ENCODE measurements at regions not wholly inside any gene's neighbourhood (a gene's known extent, or its start where the extent isn't known, plus 50 kb on each side); places are given as distances from the start of the nearest gene placed in this dataset.

DNA sequence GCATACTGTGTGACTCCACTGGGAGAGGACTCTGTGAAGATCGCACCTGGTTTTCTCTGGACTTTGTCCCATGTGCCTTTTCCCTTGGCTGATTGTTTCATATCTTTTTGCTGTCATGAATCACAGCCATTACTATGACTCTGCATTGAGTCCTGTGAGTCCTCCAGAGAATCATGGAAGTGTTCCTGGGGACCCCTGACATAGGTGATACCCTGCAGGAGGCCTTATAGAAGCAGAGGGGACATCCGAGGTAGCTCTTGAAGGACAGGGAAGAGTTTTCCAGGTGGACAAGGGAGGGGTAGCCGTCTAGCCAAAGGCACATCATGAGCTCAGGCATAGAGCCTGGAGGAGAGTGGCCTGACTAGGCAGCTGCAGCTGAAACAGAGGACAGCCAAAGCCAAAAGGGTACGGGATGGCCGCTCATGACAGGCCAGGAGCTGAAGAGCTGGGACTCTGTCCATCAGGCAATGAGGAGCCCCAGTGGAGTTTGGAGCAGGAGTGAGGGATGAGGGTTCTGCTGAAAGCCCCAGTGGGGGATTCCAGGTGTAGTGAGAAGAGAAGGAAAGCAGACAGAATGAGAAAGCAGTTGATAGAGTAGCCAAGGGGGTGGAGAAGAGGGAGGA is 86.6 kb upstream of the TOX2 start:
- DNase-seq (ENCODE audit: low spot score) = no peak
- CTCF ChIA-PET (ENCODE audit: low intra/inter-chr PET ratio, low total read pairs) = no interaction called here
- TF ChIP-seq ZNF557 (CRISPR knock-in tag; IDR thresholded peaks at IDR 0.05) = no peak
- TF ChIP-seq KAT8 (CRISPR knock-in tag; IDR thresholded peaks at IDR 0.05) = no peak
- TF ChIP-seq ZNF724P (CRISPR knock-in tag; IDR thresholded peaks at IDR 0.05; ENCODE audit: borderline replicate concordance) = no peak
- no peak for TF ChIP-seq ZNF3 (CRISPR knock-in tag; IDR thresholded peaks at IDR 0.05)
- TF ChIP-seq ZNF251 (CRISPR knock-in tag; IDR thresholded peaks at IDR 0.05) = no peak
- no peak for TF ChIP-seq ZKSCAN8 (CRISPR knock-in tag; IDR thresholded peaks at IDR 0.05; ENCODE audit: borderline replicate concordance)
- no peak for TF ChIP-seq ELK4 (CRISPR knock-in tag; IDR thresholded peaks at IDR 0.05; ENCODE audit: borderline replicate concordance)
- TF ChIP-seq ZNF121 (CRISPR knock-in tag; IDR thresholded peaks at IDR 0.05) = no peak
- TF ChIP-seq GLMP (CRISPR knock-in tag; IDR thresholded peaks at IDR 0.05; ENCODE audit: borderline replicate concordance) = no peak
- TF ChIP-seq AHR (CRISPR knock-in tag; IDR thresholded peaks at IDR 0.05) = no peak
- no peak for TF ChIP-seq KLF9 (CRISPR knock-in tag; IDR thresholded peaks at IDR 0.05; ENCODE audit: low read depth)
- no peak for TF ChIP-seq ZNF766 (CRISPR knock-in tag; IDR thresholded peaks at IDR 0.05; ENCODE audit: borderline replicate concordance)
- TF ChIP-seq ZNF574 (CRISPR knock-in tag; IDR thresholded peaks at IDR 0.05) = no peak
- no peak for TF ChIP-seq RFX1 (IDR thresholded peaks at IDR 0.05)
- no peak for TF ChIP-seq ZNF432 (CRISPR knock-in tag; IDR thresholded peaks at IDR 0.05; ENCODE audit: borderline replicate concordance)
- no peak for TF ChIP-seq HMG20A (CRISPR knock-in tag; IDR thresholded peaks at IDR 0.05; ENCODE audit: borderline replicate concordance)
- TF ChIP-seq STAT6 (CRISPR knock-in tag; IDR thresholded peaks at IDR 0.05; ENCODE audit: borderline replicate concordance) = no peak
- no peak for TF ChIP-seq KDM3A (CRISPR knock-in tag; IDR thresholded peaks at IDR 0.05; ENCODE audit: low read depth)
- Histone ChIP-seq H3K9me3 (ENCODE audit: low read length) (no peaks in the 10 kb centered on the region), H3K27me3 (ENCODE audit: control insufficient read depth in 1 of 2, insufficient read depth in 2 of 2, low read length in 2 of 2) (peaks cover 2 to 27% of the 10 kb centered on the region in 2 experiments; a peak in 4 of 5 replicates), H3K4me2 (ENCODE audit: low read depth, low read length) (no peak overlapping the region), H4K20me1 (ENCODE audit: insufficient read depth, low read length) (no peaks in the 10 kb centered on the region), H3K4me3 (replicated peaks in 1 of 3; ENCODE audit: insufficient read depth in 1 of 3, low read depth in 2 of 3, low read length in 3 of 3) (no peak overlapping the region), H3K36me3 (replicated peaks in 1 of 2; ENCODE audit: control insufficient read depth in 1 of 2, insufficient read depth in 2 of 2, low read length in 2 of 2) (no peaks in the 10 kb centered on the region), H3K9ac (ENCODE audit: insufficient read depth, low read depth, low read length) (no peak overlapping the region), H3K79me2 (ENCODE audit: insufficient read depth, low read length) (no peaks in the 10 kb centered on the region), H3K4me1 (ENCODE audit: insufficient read depth, low read length) (no peaks in the 10 kb centered on the region), H2AFZ (ENCODE audit: low read length) (no peak overlapping the region), H3K27ac (ENCODE audit: extremely low read length, insufficient read depth, low read length) (no peak overlapping the region)
- ATAC-seq = no peak
- 1% methylated on average over 5 of the region's 5 CpGs for WGBS (ENCODE audit: low lambda C conversion rate)
- POLR2A ChIA-PET = no interaction called here
- intact Hi-C loops (cut with micrococcal nuclease; ENCODE audit: unreplicated experiment) (no loop called here), in situ Hi-C loops (cut with HindIII; ENCODE audit: extremely low pct_ligation_motif_present, low pct_unique_long_range_greater_than_20kb) (no loop called here)
- no TSS peak for BruUV-seq (replicated peaks)
- FAIRE-seq = no peak

All from HepG2 (cell line).